Neural cell (in vitro differentiated cells): ENCODE measurements at regions not wholly inside any gene's neighbourhood (a gene's known extent, or its start where the extent isn't known, plus 50 kb on each side); places are given as distances from the start of the nearest gene placed in this dataset.

ENCODE experiments used
- H2AFZ ChIP-seq: fragments of 200-600, 300-800 bp; sonication (generic), shearing (Covaris generic); 2 replicates; pipeline ENCODE4 v1.6.0; 2014; ENCODE audit warnings: low read depth, mild to moderate bottlenecking, antibody characterized with exemption, low read length, moderate library complexity
- H3F3A ChIP-seq: fragments of 200-600 bp; shearing (Covaris generic); 2 replicates; pipeline ENCODE4 v1.6.1; 2016; ENCODE audit warnings: mild to moderate bottlenecking, moderate library complexity, mixed read lengths, antibody characterized with exemption, low read length; ENCODE audit not compliant: insufficient read depth, poor library complexity, severe bottlenecking
- H3K27ac ChIP-seq: fragments of 200-600, 300-800 bp; sonication (generic), shearing (Covaris generic); 2 replicates; pipeline ENCODE4 v1.5.1; 2014; ENCODE audit warnings: mild to moderate bottlenecking, low read length, moderate library complexity
- H3K27me3 ChIP-seq: fragments of 300-800, 200-600 bp; sonication (generic), shearing (Covaris generic); 2 replicates; pipeline ENCODE4 v1.6.0; 2014; ENCODE audit warnings: mild to moderate bottlenecking, low read depth, low read length, moderate library complexity; ENCODE audit not compliant: insufficient read depth
- H3K36me3 ChIP-seq: fragments of 300-800, 200-600 bp; sonication (generic), shearing (Covaris generic); 2 replicates; pipeline ENCODE4 v1.5.1; 2014; ENCODE audit warnings: mild to moderate bottlenecking, antibody characterized with exemption, low read length, moderate library complexity; ENCODE audit not compliant: insufficient read depth
- H3K4me2 ChIP-seq: fragments of 300-800, 200-600 bp; sonication (generic), shearing (Covaris generic); 2 replicates; pipeline ENCODE4 v1.6.0; 2014; ENCODE audit warnings: mild to moderate bottlenecking, low read length
- H3K4me3 ChIP-seq: fragments of 300-800, 200-600 bp; sonication (generic), shearing (Covaris generic); 2 replicates; pipeline ENCODE4 v1.5.1; 2014; ENCODE audit warnings: mild to moderate bottlenecking, low read length, moderate library complexity
- H3K79me2 ChIP-seq: fragments of 200-600 bp; shearing (Covaris generic); replicated peaks from 2 replicates; pipeline ENCODE4 v1.6.0; 2014; ENCODE audit warnings: mild to moderate bottlenecking, low read length, moderate library complexity; ENCODE audit not compliant: insufficient read depth
- H3K9ac ChIP-seq: fragments of 300-800, 200-600 bp; sonication (generic), shearing (Covaris generic); 2 replicates; pipeline ENCODE4 v1.6.1; 2016; ENCODE audit warnings: mild to moderate bottlenecking, low read length, mixed read lengths
- H3K9me2 ChIP-seq: fragments of 200-600 bp; shearing (Covaris generic); 2 replicates; pipeline ENCODE4 v1.6.1; 2016; ENCODE audit warnings: mild to moderate bottlenecking, low read length, mixed read lengths; ENCODE audit not compliant: insufficient read depth
- H3K9me3 ChIP-seq: fragments of 200-600, 300-800 bp; sonication (generic), shearing (Covaris generic); 2 replicates; pipeline ENCODE4 v1.6.1; 2016; ENCODE audit warnings: mild to moderate bottlenecking, mixed run types, low read length, moderate library complexity, mixed read lengths
- H4K20me1 ChIP-seq: fragments of 200-600 bp; shearing (Covaris generic); 2 replicates; pipeline ENCODE4 v1.6.1; 2016; ENCODE audit warnings: mild to moderate bottlenecking, mixed run types; ENCODE audit not compliant: insufficient read depth
- EP300 ChIP-seq: fragments of 450-650 bp; conservative IDR thresholded peaks from 2 replicates; pipeline ENCODE4 v1.6.1; 2014; ENCODE audit warnings: antibody characterized with exemption, mild to moderate bottlenecking, moderate library complexity; ENCODE audit not compliant: poor library complexity, severe bottlenecking
- EZH2 ChIP-seq: fragments of 200-600, 300-800 bp; shearing (Covaris generic), sonication (generic); IDR thresholded peaks from 2 replicates; pipeline ENCODE4 v1.6.1; 2014; ENCODE audit warnings: antibody characterized with exemption, low read length, borderline replicate concordance, mild to moderate bottlenecking; ENCODE audit not compliant: insufficient read depth, poor library complexity, severe bottlenecking
- MXI1 ChIP-seq: fragments of 450-650 bp; conservative IDR thresholded peaks from 2 replicates; pipeline ENCODE4 v1.6.1; 2014; ENCODE audit warnings: antibody characterized with exemption, mild to moderate bottlenecking; ENCODE audit not compliant: poor library complexity, severe bottlenecking
- POLR2AphosphoS5 ChIP-seq: IDR thresholded peaks from 2 replicates; pipeline ENCODE4 v1.6.1; 2012
- RAD21 ChIP-seq: fragments of 450-650 bp; conservative IDR thresholded peaks from 2 replicates; pipeline ENCODE4 v1.6.1; 2014; ENCODE audit warnings: antibody characterized with exemption, mild to moderate bottlenecking, moderate library complexity
- SMC3 ChIP-seq: fragments of 450-650 bp; conservative IDR thresholded peaks from 2 replicates; pipeline ENCODE4 v1.6.1; 2014; ENCODE audit warnings: antibody characterized with exemption, mild to moderate bottlenecking, moderate library complexity; ENCODE audit not compliant: poor library complexity
- TAF1 ChIP-seq: IDR thresholded peaks from 2 replicates; pipeline ENCODE4 v1.6.1; 2012; ENCODE audit warnings: low read depth
- TF ChIP-seq, protein P1 (sequence below): IDR thresholded peaks from 2 replicates; pipeline ENCODE4 v1.6.1; 2012; ENCODE audit warnings: borderline replicate concordance
- TF ChIP-seq, protein P2 (sequence below): fragments of 450-650 bp; IDR thresholded peaks from 2 replicates; pipeline ENCODE4 v1.5.1; 2014; ENCODE audit warnings: antibody characterized with exemption, mild to moderate bottlenecking, moderate library complexity; ENCODE audit not compliant: poor library complexity, severe bottlenecking

- no peaks in the 10 kb centered on the region for H3F3A ChIP-seq
- H3K9me2 ChIP-seq, result no peaks in the 10 kb centered on the region
- no peak overlapping the region for H3K4me2 ChIP-seq
- H3K9ac ChIP-seq, result no peak overlapping the region
- no peaks in the 10 kb centered on the region for H4K20me1 ChIP-seq
- H3K79me2 ChIP-seq, result no peaks in the 10 kb centered on the region
- H3K9me3 ChIP-seq, result no peaks in the 10 kb centered on the region
- H3K27ac ChIP-seq, result no peak overlapping the region
- H2AFZ ChIP-seq, result no peak overlapping the region
- no peak overlapping the region for H3K4me3 ChIP-seq
- H3K27me3 ChIP-seq, result no peaks in the 10 kb centered on the region
- H3K36me3 ChIP-seq, result no peaks in the 10 kb centered on the region
- TF ChIP-seq RAD21 (no peak), EZH2 (no peak), MXI1 (no peak), SMC3 (no peak), EP300 (no peak), POLR2AphosphoS5 (no peak), TAF1 (no peak)
- TF ChIP-seq, protein P1, sequence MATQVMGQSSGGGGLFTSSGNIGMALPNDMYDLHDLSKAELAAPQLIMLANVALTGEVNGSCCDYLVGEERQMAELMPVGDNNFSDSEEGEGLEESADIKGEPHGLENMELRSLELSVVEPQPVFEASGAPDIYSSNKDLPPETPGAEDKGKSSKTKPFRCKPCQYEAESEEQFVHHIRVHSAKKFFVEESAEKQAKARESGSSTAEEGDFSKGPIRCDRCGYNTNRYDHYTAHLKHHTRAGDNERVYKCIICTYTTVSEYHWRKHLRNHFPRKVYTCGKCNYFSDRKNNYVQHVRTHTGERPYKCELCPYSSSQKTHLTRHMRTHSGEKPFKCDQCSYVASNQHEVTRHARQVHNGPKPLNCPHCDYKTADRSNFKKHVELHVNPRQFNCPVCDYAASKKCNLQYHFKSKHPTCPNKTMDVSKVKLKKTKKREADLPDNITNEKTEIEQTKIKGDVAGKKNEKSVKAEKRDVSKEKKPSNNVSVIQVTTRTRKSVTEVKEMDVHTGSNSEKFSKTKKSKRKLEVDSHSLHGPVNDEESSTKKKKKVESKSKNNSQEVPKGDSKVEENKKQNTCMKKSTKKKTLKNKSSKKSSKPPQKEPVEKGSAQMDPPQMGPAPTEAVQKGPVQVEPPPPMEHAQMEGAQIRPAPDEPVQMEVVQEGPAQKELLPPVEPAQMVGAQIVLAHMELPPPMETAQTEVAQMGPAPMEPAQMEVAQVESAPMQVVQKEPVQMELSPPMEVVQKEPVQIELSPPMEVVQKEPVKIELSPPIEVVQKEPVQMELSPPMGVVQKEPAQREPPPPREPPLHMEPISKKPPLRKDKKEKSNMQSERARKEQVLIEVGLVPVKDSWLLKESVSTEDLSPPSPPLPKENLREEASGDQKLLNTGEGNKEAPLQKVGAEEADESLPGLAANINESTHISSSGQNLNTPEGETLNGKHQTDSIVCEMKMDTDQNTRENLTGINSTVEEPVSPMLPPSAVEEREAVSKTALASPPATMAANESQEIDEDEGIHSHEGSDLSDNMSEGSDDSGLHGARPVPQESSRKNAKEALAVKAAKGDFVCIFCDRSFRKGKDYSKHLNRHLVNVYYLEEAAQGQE, result no peak
- TF ChIP-seq, protein P2, sequence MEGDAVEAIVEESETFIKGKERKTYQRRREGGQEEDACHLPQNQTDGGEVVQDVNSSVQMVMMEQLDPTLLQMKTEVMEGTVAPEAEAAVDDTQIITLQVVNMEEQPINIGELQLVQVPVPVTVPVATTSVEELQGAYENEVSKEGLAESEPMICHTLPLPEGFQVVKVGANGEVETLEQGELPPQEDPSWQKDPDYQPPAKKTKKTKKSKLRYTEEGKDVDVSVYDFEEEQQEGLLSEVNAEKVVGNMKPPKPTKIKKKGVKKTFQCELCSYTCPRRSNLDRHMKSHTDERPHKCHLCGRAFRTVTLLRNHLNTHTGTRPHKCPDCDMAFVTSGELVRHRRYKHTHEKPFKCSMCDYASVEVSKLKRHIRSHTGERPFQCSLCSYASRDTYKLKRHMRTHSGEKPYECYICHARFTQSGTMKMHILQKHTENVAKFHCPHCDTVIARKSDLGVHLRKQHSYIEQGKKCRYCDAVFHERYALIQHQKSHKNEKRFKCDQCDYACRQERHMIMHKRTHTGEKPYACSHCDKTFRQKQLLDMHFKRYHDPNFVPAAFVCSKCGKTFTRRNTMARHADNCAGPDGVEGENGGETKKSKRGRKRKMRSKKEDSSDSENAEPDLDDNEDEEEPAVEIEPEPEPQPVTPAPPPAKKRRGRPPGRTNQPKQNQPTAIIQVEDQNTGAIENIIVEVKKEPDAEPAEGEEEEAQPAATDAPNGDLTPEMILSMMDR, result no peak
Observed at GRCh38 chr2:81645745-81646301, 1341.3 kb upstream of the LRRTM1 start.

GRCh38 chr2:81644189-81644588 lies 1339.6 kb upstream of the LRRTM1 start:
- H3F3A ChIP-seq, result no peaks in the 10 kb centered on the region
- H3K36me3 ChIP-seq, result no peaks in the 10 kb centered on the region
- H3K27ac ChIP-seq, result no peak overlapping the region
- no peaks in the 10 kb centered on the region for H3K79me2 ChIP-seq
- TF ChIP-seq MXI1, result no peak
- TF ChIP-seq, protein P1, result no peak
- TF ChIP-seq SMC3, result no peak
- no peak for TF ChIP-seq EZH2
- TF ChIP-seq, protein P2, result no peak
- TF ChIP-seq POLR2AphosphoS5, result no peak
- no peak for TF ChIP-seq RAD21
- no peak for TF ChIP-seq TAF1
- no peak for TF ChIP-seq EP300
- H3K27me3 ChIP-seq, result no peaks in the 10 kb centered on the region
- no peaks in the 10 kb centered on the region for H3K9me2 ChIP-seq
- H2AFZ ChIP-seq, result no peak overlapping the region
- H4K20me1 ChIP-seq, result no peaks in the 10 kb centered on the region
- H3K4me2 ChIP-seq, result no peak overlapping the region
- H3K9me3 ChIP-seq, result no peaks in the 10 kb centered on the region
- no peak overlapping the region for H3K4me3 ChIP-seq
- H3K9ac ChIP-seq, result no peak overlapping the region
